Heart left ventricle (tissue), 16 donors: ENCODE measurements at regions not wholly inside any gene's neighbourhood (a gene's known extent, or its start where the extent isn't known, plus 50 kb on each side); places are given as distances from the start of the nearest gene placed in this dataset.

Experiments used
- ATAC-seq, 4 donors: fragments of 200-7000 bp; cut with Tn5 transposase; one replicate each; pipeline ENCODE4 v1.9.1; 2020 to 2022; ENCODE audit warnings: moderate library complexity in 4 of 4, mild to moderate bottlenecking in 3 of 4, moderate number of reproducible peaks in 1 of 4
- DNase-seq, 5 donors: peaks; one replicate each; pipeline ENCODE4 v3.0.0-alpha.2; 2020
- H3K27ac ChIP-seq, 12 donors: fragments of 200-600 bp; sonication (generic) in 4 of 12; one replicate each; pipeline versions ENCODE4 v1.5.0 to v1.8.0; 2016 to 2022; ENCODE audit warnings: mild to moderate bottlenecking in 2 of 12
- H3K27me3 ChIP-seq, 9 donors: fragments of 200-600 bp; sonication (generic) in 2 of 9; one replicate each; pipeline versions ENCODE4 v1.5.1 to v1.8.0; 2016 to 2022; ENCODE audit warnings: mild to moderate bottlenecking in 3 of 9
- H3K36me3 ChIP-seq, 9 donors: fragments of 200-600 bp; sonication (generic) in 2 of 9; one replicate each; pipeline versions ENCODE4 v1.5.0 to v1.8.0; 2018 to 2022; ENCODE audit warnings: mild to moderate bottlenecking in 2 of 9
- H3K4me1 ChIP-seq, 12 donors: fragments of 200-600 bp; sonication (generic) in 4 of 12; one replicate each; pipeline versions ENCODE4 v1.5.0 to v1.8.0; 2016 to 2022; ENCODE audit warnings: mild to moderate bottlenecking in 3 of 12
- H3K4me3 ChIP-seq, 12 donors: fragments of 200-600 bp; sonication (generic) in 4 of 12; one replicate each; pipeline versions ENCODE4 v1.5.0 to v1.8.0; 2017 to 2022; ENCODE audit warnings: mild to moderate bottlenecking in 9 of 12, moderate library complexity in 4 of 12
- H3K9me3 ChIP-seq, 12 donors: fragments of 200-600 bp; sonication (generic) in 4 of 12; one replicate each; pipeline versions ENCODE4 v1.5.0 to v1.8.0; 2016 to 2022; ENCODE audit warnings: mild to moderate bottlenecking in 1 of 12
- POLR2A ChIP-seq, 2 donors: fragments of 450-650 bp; IDR thresholded peaks; one replicate each; pipeline ENCODE4 v1.6.1; 2017; ENCODE audit warnings: antibody characterized with exemption in 2 of 2, mild to moderate bottlenecking in 2 of 2, moderate library complexity in 2 of 2
- WGBS, 4 donors: extraction: QIAGEN DNeasy Blood & Tissue Kit in 2 of 4; methylation state at CpG; one replicate each; pipeline versions ENCODE4 v1.1.5 to v1.1.7; 2013 to 2018; 5-methylcytosine and 5-hydroxymethylcytosine counted together
- intact Hi-C, 10 donors: fragments of 100-400 bp; cut with DNase I; formaldehyde crosslinking; loops; one replicate each; pipeline versions ENCODE4 v1.11.1 to v1.14.2; 2022
- TF ChIP-seq, protein P1 (sequence below), 12 donors: fragments of 200-600 bp; sonication (generic) in 4 of 12; IDR thresholded peaks; one replicate each; pipeline versions ENCODE4 v1.5.0 to v1.8.0; 2018 to 2022; ENCODE audit warnings: antibody characterized with exemption in 12 of 12, mild to moderate bottlenecking in 5 of 12
- donor health status: ischemic (EF 13 %, LVEDD 7.1; RV severe dilation, severe dysfunction).
- donor health status: healthy with polysubstance abuse.
- donor health status: DM: no; HTN: yes; CAD: no.
- donor health status: DM: no; HTN: no; CAD: no.
- donor health status: ischemic (EF 25% LVEDD 6.9; RV normal size, moderate dysfunction).
- donor health status: ischemic (EF 25% LVEDD 5.7; RV mildly dilated, moderate dysfunction).
- donor health status: healthy.
- donor health status: DM: yes; HTN: yes; CAD: no.
- donor health status: ischemic (EF 35%, LVEDD 5.7; RV mildly dilated, moderate dysfunction).
- donor health status: nonischemic (EF 11% LVEDD 7.7; RV severe dilation, severe dysfunction).
- donor health status: DM: yes; HTN: yes; CAD: no.
- donor health status: PGD.
- donor health status: ischemic (EF 29% LVEDD 5.4; RV normal size, mild dysfunction).
- donor health status: nonischemic (EF 23%, LVEDD 6.1; RV moderate dilation, normal function).

DNA sequence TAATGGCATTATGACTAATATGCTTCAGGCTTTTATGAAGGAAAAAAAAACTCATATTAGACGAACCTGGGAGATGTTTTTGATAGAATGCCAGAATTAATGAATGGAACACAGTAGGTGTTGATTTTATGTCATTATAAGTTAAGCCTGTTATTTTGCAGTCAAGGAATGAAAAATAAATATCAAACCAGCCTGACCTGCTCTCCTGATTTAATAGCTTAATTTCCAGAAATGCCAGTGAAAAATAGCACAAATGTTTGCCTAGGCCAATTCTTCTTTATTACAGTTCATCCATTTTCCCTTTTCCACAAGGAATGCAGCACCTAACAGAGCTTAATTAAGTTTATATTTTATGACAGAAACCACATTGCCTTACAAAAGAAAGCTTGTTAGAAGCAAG is 292.0 kb downstream of the TBL1XR1 start:
- DNase-seq (no peak), ATAC-seq (no peak)
- no peaks in the 10 kb centered on the region for H3K27me3 ChIP-seq
- intact Hi-C loops, result no loop called here
- TF ChIP-seq, protein P1, sequence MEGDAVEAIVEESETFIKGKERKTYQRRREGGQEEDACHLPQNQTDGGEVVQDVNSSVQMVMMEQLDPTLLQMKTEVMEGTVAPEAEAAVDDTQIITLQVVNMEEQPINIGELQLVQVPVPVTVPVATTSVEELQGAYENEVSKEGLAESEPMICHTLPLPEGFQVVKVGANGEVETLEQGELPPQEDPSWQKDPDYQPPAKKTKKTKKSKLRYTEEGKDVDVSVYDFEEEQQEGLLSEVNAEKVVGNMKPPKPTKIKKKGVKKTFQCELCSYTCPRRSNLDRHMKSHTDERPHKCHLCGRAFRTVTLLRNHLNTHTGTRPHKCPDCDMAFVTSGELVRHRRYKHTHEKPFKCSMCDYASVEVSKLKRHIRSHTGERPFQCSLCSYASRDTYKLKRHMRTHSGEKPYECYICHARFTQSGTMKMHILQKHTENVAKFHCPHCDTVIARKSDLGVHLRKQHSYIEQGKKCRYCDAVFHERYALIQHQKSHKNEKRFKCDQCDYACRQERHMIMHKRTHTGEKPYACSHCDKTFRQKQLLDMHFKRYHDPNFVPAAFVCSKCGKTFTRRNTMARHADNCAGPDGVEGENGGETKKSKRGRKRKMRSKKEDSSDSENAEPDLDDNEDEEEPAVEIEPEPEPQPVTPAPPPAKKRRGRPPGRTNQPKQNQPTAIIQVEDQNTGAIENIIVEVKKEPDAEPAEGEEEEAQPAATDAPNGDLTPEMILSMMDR (IDR thresholded peaks at IDR 0.05), result no peak
- TF ChIP-seq POLR2A (IDR thresholded peaks at IDR 0.05), result no peak
- 46 to 52% (median 49%) methylated on average over 1 of the region's 1 CpG for WGBS, 4 donors
- no peak overlapping the region for H3K27ac ChIP-seq
- no peaks in the 10 kb centered on the region for H3K9me3 ChIP-seq
- H3K4me3 ChIP-seq, result no peak overlapping the region
- H3K36me3 ChIP-seq, result no peaks in the 10 kb centered on the region
- peaks cover 0 to 11% (median 3%) of the 10 kb centered on the region in 12 donors for H3K4me1 ChIP-seq

DNA sequence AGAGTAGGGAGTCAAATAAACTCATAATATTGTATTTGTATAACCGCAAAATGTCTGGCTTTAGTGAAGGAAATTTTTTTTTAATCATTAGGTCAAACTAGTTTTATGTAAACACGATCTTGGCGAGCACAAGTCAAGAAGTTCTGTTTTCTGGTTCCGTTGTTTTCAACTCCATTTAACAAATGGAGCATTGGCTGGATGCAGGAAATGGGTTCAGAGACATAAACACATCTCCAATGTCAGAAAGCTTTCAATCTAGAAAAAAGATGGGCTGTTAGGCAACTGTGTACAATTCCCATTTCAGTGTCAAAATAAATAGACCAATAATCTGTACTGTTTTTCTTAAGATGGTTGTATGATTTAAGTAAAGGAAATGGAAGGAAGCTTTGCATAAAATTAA is 292.8 kb downstream of the TBL1XR1 start:
- Histone ChIP-seq H3K9me3 (no peaks in the 10 kb centered on the region), H3K36me3 (no peaks in the 10 kb centered on the region), H3K4me1 (peaks cover 0 to 11% (median 3%) of the 10 kb centered on the region in 12 donors), H3K27ac (no peak overlapping the region), H3K27me3 (no peaks in the 10 kb centered on the region), H3K4me3 (no peak overlapping the region)
- no peak for ATAC-seq
- DNase-seq, result no peak
- TF ChIP-seq, protein P1 (IDR thresholded peaks at IDR 0.05), result no peak
- no peak for TF ChIP-seq POLR2A (IDR thresholded peaks at IDR 0.05)
- intact Hi-C loops, result no loop called here
- 87 to 92% (median 87%) methylated on average over 4 of the region's 4 CpGs for WGBS, 4 donors

DNA sequence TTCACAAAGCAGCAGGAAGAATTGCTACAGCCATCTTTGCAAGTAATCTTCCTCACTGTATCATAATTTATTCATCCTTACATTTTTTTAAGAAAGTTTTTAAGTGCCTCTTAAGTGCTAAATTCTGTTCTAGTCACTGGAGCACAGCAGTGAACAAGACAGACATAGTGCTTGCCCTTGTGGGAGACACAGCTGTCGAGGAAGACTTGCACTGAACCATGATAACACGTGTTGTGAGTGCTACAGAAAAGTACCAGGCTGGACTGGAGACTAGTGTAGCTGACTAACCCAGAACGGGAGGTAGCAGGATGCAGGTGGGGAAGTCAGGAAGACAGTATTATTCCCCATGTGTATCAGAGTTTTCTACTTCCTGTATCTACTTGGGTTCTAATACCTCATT is 300.6 kb downstream of the TBL1XR1 start:
- intact Hi-C loops, result no loop called here
- Histone ChIP-seq H3K9me3 (no peaks in the 10 kb centered on the region), H3K4me3 (no peak overlapping the region), H3K27ac (no peak overlapping the region), H3K4me1 (no peaks in the 10 kb centered on the region), H3K36me3 (no peaks in the 10 kb centered on the region), H3K27me3 (peaks cover 0 to 6% (median 0%) of the 10 kb centered on the region in 9 donors)
- 13 to 25% (median 22%) methylated on average over 3 of the region's 3 CpGs for WGBS, 4 donors
- DNase-seq, result no peak
- no peak for TF ChIP-seq POLR2A (IDR thresholded peaks at IDR 0.05)
- TF ChIP-seq, protein P1 (IDR thresholded peaks at IDR 0.05), result no peak
- no peak for ATAC-seq

DNA sequence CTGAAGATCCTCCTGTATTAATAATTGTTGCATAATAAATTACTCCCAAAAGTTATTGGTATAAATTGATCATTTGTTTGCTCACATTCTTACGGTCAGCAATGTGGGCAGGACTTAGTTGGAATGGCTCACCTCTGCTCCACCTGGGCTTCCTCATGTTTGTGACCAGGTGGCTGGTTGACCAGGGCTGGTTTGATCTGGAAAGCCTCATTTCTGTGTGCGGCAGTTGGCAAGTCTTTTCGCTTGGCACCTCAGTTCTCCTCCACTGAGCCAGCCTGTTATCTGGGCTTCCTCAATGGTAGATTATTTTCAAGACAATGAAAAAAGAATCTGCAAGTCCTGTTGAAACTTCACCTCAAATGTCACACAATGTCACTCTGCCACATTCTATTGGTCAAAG is 301.1 kb downstream of the TBL1XR1 start:
- Histone ChIP-seq H3K4me3 (no peak overlapping the region), H3K27me3 (peaks cover 0 to 6% (median 0%) of the 10 kb centered on the region in 9 donors), H3K9me3 (no peaks in the 10 kb centered on the region), H3K36me3 (no peaks in the 10 kb centered on the region), H3K4me1 (no peaks in the 10 kb centered on the region), H3K27ac (no peak overlapping the region)
- no peak for ATAC-seq
- WGBS, 4 donors, result 94 to 98% (median 96%) methylated on average over 3 of the region's 3 CpGs
- intact Hi-C loops, result no loop called here
- no peak for DNase-seq
- TF ChIP-seq POLR2A (IDR thresholded peaks at IDR 0.05), result no peak
- TF ChIP-seq, protein P1 (IDR thresholded peaks at IDR 0.05), result no peak
